ENCODE measurements at regions not wholly inside any gene's neighbourhood (a gene's known extent, or its start where the extent isn't known, plus 50 kb on each side); places are given as distances from the start of the nearest gene placed in this dataset.
"Not testable (repeated sequence)": the region's sequence is repeated elsewhere in the genome, so short reads cannot be mapped to it uniquely, and the experiment has no call there.

GRCh38 chr4:67288964-67289363 lies 256.3 kb downstream of the CENPC start:
- H3K27me3 ChIP-seq, result no peaks in the 10 kb centered on the region
- TF ChIP-seq, protein P1, sequence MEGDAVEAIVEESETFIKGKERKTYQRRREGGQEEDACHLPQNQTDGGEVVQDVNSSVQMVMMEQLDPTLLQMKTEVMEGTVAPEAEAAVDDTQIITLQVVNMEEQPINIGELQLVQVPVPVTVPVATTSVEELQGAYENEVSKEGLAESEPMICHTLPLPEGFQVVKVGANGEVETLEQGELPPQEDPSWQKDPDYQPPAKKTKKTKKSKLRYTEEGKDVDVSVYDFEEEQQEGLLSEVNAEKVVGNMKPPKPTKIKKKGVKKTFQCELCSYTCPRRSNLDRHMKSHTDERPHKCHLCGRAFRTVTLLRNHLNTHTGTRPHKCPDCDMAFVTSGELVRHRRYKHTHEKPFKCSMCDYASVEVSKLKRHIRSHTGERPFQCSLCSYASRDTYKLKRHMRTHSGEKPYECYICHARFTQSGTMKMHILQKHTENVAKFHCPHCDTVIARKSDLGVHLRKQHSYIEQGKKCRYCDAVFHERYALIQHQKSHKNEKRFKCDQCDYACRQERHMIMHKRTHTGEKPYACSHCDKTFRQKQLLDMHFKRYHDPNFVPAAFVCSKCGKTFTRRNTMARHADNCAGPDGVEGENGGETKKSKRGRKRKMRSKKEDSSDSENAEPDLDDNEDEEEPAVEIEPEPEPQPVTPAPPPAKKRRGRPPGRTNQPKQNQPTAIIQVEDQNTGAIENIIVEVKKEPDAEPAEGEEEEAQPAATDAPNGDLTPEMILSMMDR (IDR thresholded peaks at IDR 0.05), result no peak
- peaks cover 10 to 21% of the 10 kb centered on the region in 2 experiments for H3K4me1 ChIP-seq (ENCODE audit: control insufficient read depth in 1 of 2, insufficient read depth in 1 of 2, low read depth in 1 of 2, low read length in 1 of 2)
- no peak overlapping the region for H3K4me3 ChIP-seq (ENCODE audit: low read depth in 1 of 2, low read length in 1 of 2)
- no peaks in the 10 kb centered on the region for H3K36me3 ChIP-seq
- H3K9me3 ChIP-seq, result no peaks in the 10 kb centered on the region
- H3K27ac ChIP-seq, result no peak overlapping the region

DNA sequence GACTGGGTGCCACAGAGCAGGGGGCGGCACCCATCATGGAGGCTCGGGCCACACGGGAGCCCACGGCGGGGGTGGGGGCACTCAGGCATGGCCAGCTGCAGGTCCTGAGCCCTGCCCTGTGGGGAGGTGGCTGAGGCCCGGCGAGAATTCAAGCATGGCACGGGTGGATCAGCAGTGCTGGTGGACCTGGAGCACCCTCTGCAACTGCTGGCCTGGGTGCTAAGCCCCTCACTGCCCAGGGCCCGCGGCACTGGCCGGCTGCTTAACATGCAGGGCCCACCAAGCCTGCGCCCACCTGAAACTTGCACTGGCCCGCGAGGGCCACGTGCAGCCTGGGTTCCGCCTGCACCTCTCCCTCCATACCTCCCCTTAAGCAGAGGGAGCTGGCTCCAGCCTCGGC lies 258.6 kb downstream of the CENPC start:
- Histone ChIP-seq H3K36me3 (no peaks in the 10 kb centered on the region), H3K4me3 (ENCODE audit: low read depth in 1 of 2, low read length in 1 of 2) (no peak overlapping the region), H3K27me3 (no peaks in the 10 kb centered on the region), H3K9me3 (no peaks in the 10 kb centered on the region), H3K27ac (no peak overlapping the region), H3K4me1 (ENCODE audit: control insufficient read depth in 1 of 2, insufficient read depth in 1 of 2, low read depth in 1 of 2, low read length in 1 of 2) (peaks cover 10 to 21% of the 10 kb centered on the region in 2 experiments)
- TF ChIP-seq, protein P1 (IDR thresholded peaks at IDR 0.05), result no peak

DNA sequence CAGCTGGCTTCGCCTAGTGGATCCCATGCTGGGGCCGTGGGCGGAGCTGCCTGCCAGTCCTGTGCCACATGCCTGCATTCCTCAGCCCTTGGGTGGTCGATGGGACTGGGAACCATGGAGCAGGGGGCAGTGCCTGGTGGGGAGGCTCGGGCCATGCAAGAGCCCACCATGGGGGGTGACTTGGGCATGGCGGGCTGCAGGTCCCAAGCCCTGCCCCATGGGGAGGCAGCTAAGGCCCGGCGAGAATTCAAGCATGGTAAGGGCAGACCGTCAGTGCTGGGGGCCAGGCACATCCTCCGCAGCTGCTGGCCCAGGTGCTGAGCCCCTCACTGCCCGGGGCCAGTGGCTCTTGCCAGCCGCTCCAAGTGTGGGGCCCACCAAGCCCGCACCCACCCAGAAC lies 262.6 kb downstream of the CENPC start:
- TF ChIP-seq, protein P1 (IDR thresholded peaks at IDR 0.05), result no peak
- no peaks in the 10 kb centered on the region for H3K36me3 ChIP-seq
- no peaks in the 10 kb centered on the region for H3K4me1 ChIP-seq (ENCODE audit: control insufficient read depth in 1 of 2, insufficient read depth in 1 of 2, low read depth in 1 of 2, low read length in 1 of 2)
- H3K27me3 ChIP-seq, result no peaks in the 10 kb centered on the region
- H3K9me3 ChIP-seq, result no peaks in the 10 kb centered on the region
- no peak overlapping the region for H3K4me3 ChIP-seq (ENCODE audit: low read depth in 1 of 2, low read length in 1 of 2)
- no peak overlapping the region for H3K27ac ChIP-seq

DNA sequence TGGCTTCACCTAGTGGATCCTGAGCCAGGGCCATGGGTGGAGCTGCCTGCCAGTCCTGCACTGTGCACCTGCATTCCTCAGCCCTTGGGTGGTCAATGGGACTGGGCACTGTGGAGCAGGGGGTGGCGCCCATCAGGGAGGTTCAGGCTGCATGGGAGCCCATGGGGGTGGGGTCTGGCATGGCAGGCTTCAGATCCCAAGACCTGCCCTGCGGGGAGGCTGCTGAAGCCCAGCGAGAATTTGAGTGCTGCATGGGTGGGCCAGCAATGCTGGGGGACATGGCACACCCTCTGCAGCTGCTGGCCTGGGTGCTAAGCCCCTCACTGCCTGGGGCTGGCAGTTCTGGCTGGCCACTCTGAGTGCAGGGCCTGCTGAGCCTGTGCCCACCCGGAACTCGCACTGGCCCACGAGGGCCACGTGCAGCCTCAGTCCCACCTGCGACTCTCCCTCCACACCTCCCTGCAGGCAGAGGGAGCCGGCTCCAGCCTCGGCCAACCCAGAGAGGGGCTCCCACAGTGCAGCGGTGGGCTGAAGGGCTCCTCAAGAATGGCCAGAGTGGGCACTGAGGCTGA lies 270.0 kb downstream of the CENPC start:
- H3K36me3 ChIP-seq, result no peaks in the 10 kb centered on the region
- no peak overlapping the region for H3K4me3 ChIP-seq (ENCODE audit: low read depth in 1 of 2, low read length in 1 of 2)
- H3K27me3 ChIP-seq, result no peaks in the 10 kb centered on the region
- H3K9me3 ChIP-seq, result no peaks in the 10 kb centered on the region
- no peaks in the 10 kb centered on the region for H3K4me1 ChIP-seq (ENCODE audit: control insufficient read depth in 1 of 2, insufficient read depth in 1 of 2, low read depth in 1 of 2, low read length in 1 of 2)
- TF ChIP-seq, protein P1 (IDR thresholded peaks at IDR 0.05), result no peak
- H3K27ac ChIP-seq, result no peak overlapping the region

DNA sequence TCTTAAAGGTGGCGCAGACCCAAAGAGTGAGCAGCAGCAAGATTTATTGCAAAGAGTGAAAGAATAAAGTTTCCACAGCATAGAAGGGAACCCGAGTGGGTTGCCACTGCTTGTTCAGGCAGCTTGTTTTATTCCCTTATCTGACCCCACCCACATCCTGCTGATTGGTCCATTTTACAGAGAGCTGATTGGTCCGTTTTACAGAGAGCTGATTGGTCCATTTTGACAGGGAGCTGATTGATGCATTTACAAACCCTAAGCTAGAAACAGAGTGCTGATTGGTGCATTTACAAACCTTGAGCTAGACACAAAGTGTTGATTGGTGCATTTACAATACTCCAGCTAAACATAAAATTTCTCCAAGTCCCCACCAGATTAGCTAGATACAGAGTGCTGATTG lies 270.6 kb downstream of the CENPC start:
- H3K4me3 ChIP-seq (ENCODE audit: low read depth in 1 of 2, low read length in 1 of 2); H3K27ac ChIP-seq; H3K4me1 ChIP-seq (ENCODE audit: control insufficient read depth in 1 of 2, insufficient read depth in 1 of 2, low read depth in 1 of 2, low read length in 1 of 2); H3K36me3 ChIP-seq; H3K9me3 ChIP-seq; H3K27me3 ChIP-seq: not testable (repeated sequence)

DNA sequence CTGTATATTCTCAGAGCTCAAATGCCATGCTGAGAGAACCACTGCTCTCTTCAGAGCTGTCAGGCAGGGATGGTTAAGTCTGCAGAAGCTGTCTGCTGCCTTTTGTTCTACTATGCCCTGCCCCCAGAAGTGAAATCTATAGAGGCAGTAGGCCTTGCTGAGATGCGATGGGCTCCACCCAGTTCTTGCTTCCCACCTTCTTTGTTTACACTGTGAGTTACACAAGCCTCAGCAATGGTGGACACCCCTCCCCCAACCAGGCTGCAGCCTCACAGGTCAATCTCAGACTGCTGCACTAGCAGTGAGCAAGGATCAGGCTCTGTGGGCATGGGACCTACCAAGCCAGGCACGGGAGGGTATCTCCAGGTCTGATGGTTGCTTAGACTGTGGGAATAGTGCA lies 271.6 kb downstream of the CENPC start:
- TF ChIP-seq, protein P1 (IDR thresholded peaks at IDR 0.05), result no peak
- no peaks in the 10 kb centered on the region for H3K4me1 ChIP-seq (ENCODE audit: control insufficient read depth in 1 of 2, insufficient read depth in 1 of 2, low read depth in 1 of 2, low read length in 1 of 2)
- no peaks in the 10 kb centered on the region for H3K9me3 ChIP-seq
- H3K36me3 ChIP-seq, result no peaks in the 10 kb centered on the region
- no peak overlapping the region for H3K4me3 ChIP-seq (ENCODE audit: low read depth in 1 of 2, low read length in 1 of 2)
- no peak overlapping the region for H3K27ac ChIP-seq
- no peaks in the 10 kb centered on the region for H3K27me3 ChIP-seq
